Stomach smooth muscle (tissue), 2 donors: ENCODE measurements at regions not wholly inside any gene's neighbourhood (a gene's known extent, or its start where the extent isn't known, plus 50 kb on each side); places are given as distances from the start of the nearest gene placed in this dataset.

Experiments
- H3K27ac ChIP-seq: one replicate; pipeline ENCODE4 v1.7.0; 2013; ENCODE audit warnings: mild to moderate bottlenecking, low read length, inconsistent platforms
- H3K27me3 ChIP-seq, 2 donors: one replicate each; pipeline ENCODE4 v1.7.0; 2013; ENCODE audit warnings: low read length in 2 of 2; ENCODE audit not compliant: insufficient read depth in 2 of 2, control insufficient read depth in 1 of 2
- H3K36me3 ChIP-seq, 2 donors: one replicate each; pipeline ENCODE4 v1.7.0; 2013; ENCODE audit warnings: low read length in 2 of 2; ENCODE audit not compliant: control insufficient read depth in 2 of 2, insufficient read depth in 2 of 2
- H3K4me1 ChIP-seq: one replicate; pipeline ENCODE4 v1.7.0; 2013; ENCODE audit warnings: low read length; ENCODE audit not compliant: control insufficient read depth, insufficient read depth
- H3K4me3 ChIP-seq, 2 donors: one replicate each; pipeline ENCODE4 v1.7.0; 2013; ENCODE audit warnings: low read length in 2 of 2
- H3K9ac ChIP-seq, 2 donors: one replicate each; pipeline ENCODE4 v1.7.0; 2013; ENCODE audit warnings: low read length in 2 of 2, mild to moderate bottlenecking in 1 of 2
- H3K9me3 ChIP-seq, 2 donors: one replicate each; pipeline ENCODE4 v1.7.0; 2013; ENCODE audit warnings: low read length in 2 of 2; ENCODE audit not compliant: control insufficient read depth in 2 of 2
- donor health status: healthy.
- donor health status: Pancreatic carcinoma.

DNA sequence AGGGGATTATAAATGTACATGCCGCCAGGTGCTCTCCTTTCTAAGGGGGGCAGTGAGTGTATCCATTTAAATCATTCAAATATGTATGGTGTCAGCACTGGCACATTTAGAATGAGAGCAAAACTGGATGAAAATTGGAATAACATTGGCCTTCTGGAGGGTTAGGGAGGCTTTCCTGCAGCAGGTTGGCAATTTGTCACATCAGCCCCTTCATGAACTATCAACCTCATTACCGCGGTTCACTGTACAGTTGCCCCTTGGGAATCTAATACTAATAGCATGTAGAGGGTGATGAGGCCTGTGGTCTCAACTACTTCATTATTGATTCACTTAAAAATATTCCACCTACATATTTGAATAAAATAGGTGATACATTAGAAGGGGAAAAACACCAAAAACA, 117.9 kb downstream of the PDHA2 start:
- Histone ChIP-seq H3K9me3 (no peaks in the 10 kb centered on the region), H3K27ac (no peak overlapping the region), H3K4me1 (no peaks in the 10 kb centered on the region), H3K27me3 (no peaks in the 10 kb centered on the region), H3K36me3 (no peaks in the 10 kb centered on the region), H3K9ac (no peak overlapping the region), H3K4me3 (no peak overlapping the region)

DNA sequence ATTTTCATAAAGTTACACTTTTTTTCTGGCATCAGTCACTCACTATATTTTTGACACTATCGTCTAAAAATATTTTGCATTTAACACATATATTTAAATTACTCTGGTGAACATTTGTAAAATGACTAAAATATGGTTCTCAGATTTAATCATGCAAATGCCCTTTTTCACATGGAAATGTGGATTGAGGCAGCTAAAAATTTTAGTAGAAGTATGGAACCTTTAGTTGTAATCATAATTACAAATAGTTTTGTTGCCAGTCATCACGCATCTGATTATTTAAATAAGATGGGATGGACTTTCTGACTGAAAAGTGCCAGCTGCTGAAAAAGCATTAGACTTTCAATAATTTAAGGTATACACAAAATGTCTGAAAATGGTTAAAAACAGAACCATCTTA, 119.3 kb downstream of the PDHA2 start:
- H3K9me3 ChIP-seq: no peaks in the 10 kb centered on the region
- H3K9ac ChIP-seq: no peak overlapping the region
- H3K27me3 ChIP-seq: no peaks in the 10 kb centered on the region
- no peak overlapping the region for H3K27ac ChIP-seq
- H3K4me3 ChIP-seq: no peak overlapping the region
- no peaks in the 10 kb centered on the region for H3K36me3 ChIP-seq
- no peaks in the 10 kb centered on the region for H3K4me1 ChIP-seq

DNA sequence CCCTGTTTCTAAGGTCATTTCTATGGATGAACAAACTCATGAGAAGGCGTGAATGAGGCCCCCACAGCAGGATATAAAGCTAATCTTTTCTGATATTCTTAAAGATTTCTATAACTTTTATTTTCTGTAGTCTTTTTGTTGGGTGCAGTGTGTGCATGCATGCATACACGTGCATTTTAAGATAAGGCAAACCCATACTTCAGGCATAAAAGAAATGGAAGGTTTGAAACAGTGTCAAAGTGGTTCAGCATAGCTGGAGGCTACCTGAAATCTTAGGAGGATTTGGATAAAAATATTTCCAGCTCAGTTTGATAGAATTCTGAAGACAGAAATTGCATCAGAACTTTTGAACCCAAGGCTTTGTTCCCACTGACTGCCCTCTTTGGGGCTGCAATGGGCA, 119.7 kb downstream of the PDHA2 start:
- no peaks in the 10 kb centered on the region for H3K27me3 ChIP-seq
- H3K9ac ChIP-seq: no peak overlapping the region
- no peak overlapping the region for H3K27ac ChIP-seq
- no peaks in the 10 kb centered on the region for H3K4me1 ChIP-seq
- no peaks in the 10 kb centered on the region for H3K9me3 ChIP-seq
- no peaks in the 10 kb centered on the region for H3K36me3 ChIP-seq
- no peak overlapping the region for H3K4me3 ChIP-seq

DNA sequence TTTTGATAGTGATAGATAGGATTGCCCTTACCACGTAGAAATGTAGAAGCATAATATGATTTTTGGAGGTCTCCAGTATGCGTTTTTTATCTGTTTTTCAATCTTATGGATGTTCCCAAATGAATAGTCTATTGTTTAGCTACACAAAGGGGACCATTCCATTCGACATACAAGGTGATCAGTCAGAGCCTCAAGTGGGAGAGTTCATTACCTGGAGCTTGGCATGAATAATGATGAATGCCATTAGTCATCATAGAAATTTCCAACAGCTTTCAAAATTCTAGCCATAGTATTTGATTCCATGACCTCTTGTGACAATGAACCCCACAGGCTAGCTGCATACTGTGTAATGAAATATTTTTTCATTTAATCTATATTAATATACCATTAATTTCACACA, 123.6 kb downstream of the PDHA2 start:
- H3K9me3 ChIP-seq: peaks cover 0 to 2% of the 10 kb centered on the region in 2 donors

DNA sequence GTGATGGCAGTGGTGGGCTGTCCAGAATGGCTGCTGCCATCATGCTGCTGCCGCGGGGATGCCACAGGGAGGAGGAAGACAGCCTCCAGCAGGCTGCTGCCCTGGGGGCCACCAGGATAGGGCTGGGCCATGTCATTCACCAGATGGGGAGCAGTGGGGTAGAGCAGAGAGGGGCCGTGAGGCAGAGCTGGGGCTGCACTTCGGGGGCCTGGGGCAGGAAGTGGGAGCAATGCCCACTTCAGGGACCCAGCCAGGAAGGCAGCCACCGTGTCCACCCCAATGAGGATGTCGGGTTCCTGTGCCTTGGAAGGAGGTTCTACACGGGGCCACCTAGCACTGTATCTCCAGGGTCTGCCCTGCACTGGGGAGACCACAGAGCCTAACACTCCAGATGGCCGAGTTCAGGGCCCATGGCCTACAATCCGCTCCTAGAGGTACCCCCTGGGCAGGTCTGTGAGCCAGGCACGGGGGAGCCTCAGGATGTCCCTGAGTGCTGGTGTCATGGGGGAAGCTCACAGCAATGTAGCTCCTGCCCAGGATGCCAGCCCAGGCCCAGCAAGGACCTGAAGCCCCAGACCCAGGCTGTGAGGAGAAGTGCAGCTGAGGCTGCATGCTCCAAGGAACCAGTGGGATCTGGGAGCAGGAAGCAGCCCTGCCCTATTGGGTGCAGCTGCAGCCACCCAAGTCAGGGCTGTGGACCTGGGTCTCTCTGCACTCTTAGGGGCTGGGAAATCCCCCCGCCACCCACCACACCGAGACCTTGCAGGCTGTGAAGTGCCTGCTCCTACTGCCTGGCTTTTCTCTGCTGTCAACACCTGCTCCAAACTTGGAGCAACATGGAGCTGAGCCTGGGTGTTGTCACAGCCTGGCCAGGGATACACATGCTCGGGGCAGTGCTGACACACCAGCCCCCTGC, 140.3 kb downstream of the PDHA2 start:
- H3K9ac ChIP-seq: no peak overlapping the region
- no peaks in the 10 kb centered on the region for H3K27me3 ChIP-seq
- H3K9me3 ChIP-seq: no peaks in the 10 kb centered on the region
- H3K36me3 ChIP-seq: no peaks in the 10 kb centered on the region
- no peaks in the 10 kb centered on the region for H3K4me1 ChIP-seq
- no peak overlapping the region for H3K27ac ChIP-seq
- no peak overlapping the region for H3K4me3 ChIP-seq

More for the DNA sequence above, 123.6 kb downstream of the PDHA2 start:
- H3K9ac ChIP-seq: no peak overlapping the region
- no peaks in the 10 kb centered on the region for H3K4me1 ChIP-seq
- no peak overlapping the region for H3K4me3 ChIP-seq
- H3K27ac ChIP-seq: no peak overlapping the region
- no peaks in the 10 kb centered on the region for H3K36me3 ChIP-seq
- H3K27me3 ChIP-seq: no peaks in the 10 kb centered on the region

DNA sequence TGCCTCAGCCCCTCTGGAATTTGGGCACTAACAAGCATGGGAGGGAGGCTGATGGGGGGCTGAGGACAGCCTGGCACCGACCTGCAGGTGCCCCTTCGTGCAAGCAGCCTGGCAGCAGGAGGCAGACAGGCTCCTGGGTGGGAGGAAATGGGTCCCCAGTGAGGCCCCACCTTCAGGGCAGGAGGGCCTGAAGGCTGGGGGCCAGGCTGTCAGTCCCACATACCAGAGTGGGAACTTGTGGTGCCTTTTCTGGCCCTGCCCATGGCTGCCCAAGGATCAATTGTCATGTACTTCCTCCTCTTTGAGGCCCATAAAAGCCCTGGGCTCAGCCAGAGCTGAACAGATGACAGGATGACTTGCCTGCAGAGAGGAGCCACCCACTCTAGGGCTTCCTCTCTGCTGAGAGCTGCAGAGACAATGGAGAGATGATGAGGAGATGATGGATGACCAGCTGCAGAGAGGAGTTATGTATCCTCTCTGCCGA, 141.0 kb downstream of the PDHA2 start:
- H3K4me3 ChIP-seq: no peak overlapping the region
- H3K27me3 ChIP-seq: no peaks in the 10 kb centered on the region
- H3K9ac ChIP-seq: no peak overlapping the region
- H3K36me3 ChIP-seq: no peaks in the 10 kb centered on the region
- H3K4me1 ChIP-seq: no peaks in the 10 kb centered on the region
- H3K9me3 ChIP-seq: no peaks in the 10 kb centered on the region
- no peak overlapping the region for H3K27ac ChIP-seq

DNA sequence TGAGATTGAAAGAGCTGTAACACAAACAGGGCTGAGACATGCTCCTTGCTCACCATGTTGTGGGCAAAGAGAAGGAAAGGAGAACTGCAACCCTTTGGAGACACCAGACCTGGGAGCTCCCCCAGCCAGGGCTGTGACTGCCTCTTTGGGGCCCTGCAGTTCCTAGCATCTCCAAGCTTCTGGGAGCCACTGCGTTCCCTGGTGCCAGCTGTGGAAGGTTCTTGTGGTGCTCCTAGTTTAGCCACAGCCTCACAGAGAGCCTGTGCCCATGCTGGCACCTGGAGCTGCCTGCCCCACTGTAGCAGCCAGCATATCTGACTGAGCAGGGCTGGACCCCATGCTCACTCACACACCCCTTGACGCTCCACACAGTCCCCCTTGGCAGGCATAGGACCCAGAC, 141.7 kb downstream of the PDHA2 start:
- Histone ChIP-seq H3K9ac (no peak overlapping the region), H3K4me1 (no peaks in the 10 kb centered on the region), H3K9me3 (no peaks in the 10 kb centered on the region), H3K36me3 (no peaks in the 10 kb centered on the region), H3K4me3 (no peak overlapping the region), H3K27ac (no peak overlapping the region), H3K27me3 (no peaks in the 10 kb centered on the region)

DNA sequence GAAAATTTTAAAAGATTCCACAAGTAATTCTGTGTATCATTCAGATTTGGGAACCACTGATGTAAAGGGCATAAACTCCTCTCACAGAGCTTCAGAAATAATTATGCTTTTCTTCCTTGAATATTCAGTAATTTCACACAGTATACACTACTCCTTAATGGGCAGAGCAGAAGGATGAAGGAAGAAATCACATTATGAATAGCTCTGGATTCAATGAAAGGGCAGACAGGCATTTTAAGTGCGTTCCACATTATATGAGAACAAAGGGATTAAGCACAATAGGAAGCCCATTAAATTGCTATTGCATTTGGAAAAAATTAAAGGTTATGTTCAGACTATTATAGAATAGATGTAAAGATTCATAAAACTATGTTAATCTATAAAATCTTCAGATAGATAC, 142.6 kb downstream of the PDHA2 start:
- H3K36me3 ChIP-seq: no peaks in the 10 kb centered on the region
- no peak overlapping the region for H3K4me3 ChIP-seq
- H3K9ac ChIP-seq: no peak overlapping the region
- no peak overlapping the region for H3K27ac ChIP-seq
- no peaks in the 10 kb centered on the region for H3K4me1 ChIP-seq
- H3K9me3 ChIP-seq: no peaks in the 10 kb centered on the region
- no peaks in the 10 kb centered on the region for H3K27me3 ChIP-seq

DNA sequence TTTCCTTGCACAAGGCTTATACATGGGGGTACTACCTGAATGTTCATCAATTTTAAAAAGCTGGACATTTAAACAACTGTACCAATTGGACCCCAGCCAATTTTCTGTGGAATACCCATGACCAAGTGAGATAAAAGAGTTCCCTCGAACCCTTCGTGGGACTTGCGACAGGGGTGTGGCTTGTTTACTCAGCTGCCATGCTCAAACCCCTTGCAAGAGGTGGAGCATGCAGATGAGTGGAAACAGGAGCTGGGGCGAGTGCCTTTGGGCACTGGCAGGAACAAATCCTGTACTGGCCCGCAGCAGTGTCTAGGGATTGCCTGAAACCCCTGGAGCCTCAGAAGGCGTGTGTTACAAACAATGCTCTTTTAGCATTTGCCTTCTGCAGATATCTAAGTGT, 144.2 kb downstream of the PDHA2 start:
- Histone ChIP-seq H3K9me3 (no peaks in the 10 kb centered on the region), H3K9ac (no peak overlapping the region), H3K27ac (no peak overlapping the region), H3K4me1 (no peaks in the 10 kb centered on the region), H3K36me3 (no peaks in the 10 kb centered on the region), H3K27me3 (no peaks in the 10 kb centered on the region), H3K4me3 (no peak overlapping the region)

DNA sequence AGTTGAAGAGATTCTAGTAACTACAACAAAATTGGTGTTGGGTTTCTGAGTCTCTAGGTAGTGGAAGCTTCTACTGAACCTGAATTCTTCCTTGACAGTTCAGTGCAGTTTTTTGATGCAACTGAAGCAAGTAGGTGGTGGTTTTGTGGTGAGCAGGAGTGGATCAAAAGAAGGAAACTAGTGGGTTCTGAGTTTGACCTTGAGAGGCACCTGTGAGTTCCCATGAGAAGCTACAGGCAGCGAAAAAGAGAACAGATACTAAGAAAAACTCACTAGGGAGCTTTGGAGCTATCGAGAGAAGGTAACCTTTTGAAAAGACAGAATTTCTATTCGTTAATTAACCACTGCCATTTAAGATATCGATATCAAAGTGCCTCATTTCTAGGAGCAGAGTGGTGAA, 145.2 kb downstream of the PDHA2 start:
- no peak overlapping the region for H3K4me3 ChIP-seq
- no peaks in the 10 kb centered on the region for H3K4me1 ChIP-seq
- H3K27ac ChIP-seq: no peak overlapping the region
- no peaks in the 10 kb centered on the region for H3K27me3 ChIP-seq
- H3K9ac ChIP-seq: no peak overlapping the region
- no peaks in the 10 kb centered on the region for H3K36me3 ChIP-seq
- H3K9me3 ChIP-seq: no peaks in the 10 kb centered on the region

DNA sequence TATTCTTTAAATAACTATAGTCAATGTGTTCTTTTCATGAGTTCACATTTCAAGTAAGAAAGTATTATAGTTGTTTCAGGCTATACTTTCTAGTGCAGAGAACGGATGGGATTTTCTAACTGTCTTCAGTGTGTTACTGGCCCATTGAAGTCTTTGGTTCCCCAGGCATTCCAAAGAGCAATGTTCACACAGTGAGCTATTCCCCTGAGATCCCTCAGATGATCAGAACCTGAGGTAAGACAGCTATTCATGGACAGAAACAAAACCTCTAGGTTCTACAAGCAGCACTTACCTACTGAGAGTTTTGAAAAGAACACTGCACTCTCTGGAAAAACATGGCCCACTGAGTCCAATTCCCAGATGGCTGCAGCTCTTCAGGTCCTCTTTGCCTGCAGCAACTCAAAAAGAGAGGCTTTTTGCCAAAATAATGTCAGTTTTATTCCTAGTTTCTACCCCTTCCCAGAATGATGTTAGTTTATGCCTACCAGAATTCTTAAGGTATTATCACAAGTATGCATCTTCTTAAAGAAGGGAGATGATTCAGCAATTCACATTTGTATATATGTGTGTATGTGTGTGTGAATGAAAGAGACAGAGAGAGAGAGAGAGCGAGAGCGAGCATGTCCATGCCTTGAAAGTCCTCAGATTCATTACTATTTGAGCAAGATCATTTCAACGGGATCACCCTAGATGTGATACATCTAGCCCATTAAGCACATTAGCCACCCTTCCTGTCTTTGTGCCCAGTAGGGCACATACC, 146.1 kb downstream of the PDHA2 start:
- Histone ChIP-seq H3K27ac (no peak overlapping the region), H3K4me1 (no peaks in the 10 kb centered on the region), H3K9ac (no peak overlapping the region), H3K36me3 (no peaks in the 10 kb centered on the region), H3K4me3 (no peak overlapping the region), H3K9me3 (no peaks in the 10 kb centered on the region), H3K27me3 (no peaks in the 10 kb centered on the region)
